Ovary (tissue), 3 donors: ENCODE measurements at regions not wholly inside any gene's neighbourhood (a gene's known extent, or its start where the extent isn't known, plus 50 kb on each side); places are given as distances from the start of the nearest gene placed in this dataset.

ENCODE experiments used
- EP300 ChIP-seq: sonication (generic); formaldehyde crosslinking; IDR thresholded peaks from one replicate; pipeline ENCODE4 v1.6.1; 2017; ENCODE audit warnings: antibody characterized with exemption
- TF ChIP-seq, protein P1 (sequence below), 3 donors: fragments of 450-650 bp in 2 of 3; fragments of 200-600 bp in 1 of 3; IDR thresholded peaks; one replicate each; pipeline versions ENCODE4 v1.5.1 to v1.8.0; 2016 to 2022; ENCODE audit warnings: antibody characterized with exemption in 3 of 3, mild to moderate bottlenecking in 1 of 3
- donor health status: DM: no; HTN: no; CAD: no.

DNA sequence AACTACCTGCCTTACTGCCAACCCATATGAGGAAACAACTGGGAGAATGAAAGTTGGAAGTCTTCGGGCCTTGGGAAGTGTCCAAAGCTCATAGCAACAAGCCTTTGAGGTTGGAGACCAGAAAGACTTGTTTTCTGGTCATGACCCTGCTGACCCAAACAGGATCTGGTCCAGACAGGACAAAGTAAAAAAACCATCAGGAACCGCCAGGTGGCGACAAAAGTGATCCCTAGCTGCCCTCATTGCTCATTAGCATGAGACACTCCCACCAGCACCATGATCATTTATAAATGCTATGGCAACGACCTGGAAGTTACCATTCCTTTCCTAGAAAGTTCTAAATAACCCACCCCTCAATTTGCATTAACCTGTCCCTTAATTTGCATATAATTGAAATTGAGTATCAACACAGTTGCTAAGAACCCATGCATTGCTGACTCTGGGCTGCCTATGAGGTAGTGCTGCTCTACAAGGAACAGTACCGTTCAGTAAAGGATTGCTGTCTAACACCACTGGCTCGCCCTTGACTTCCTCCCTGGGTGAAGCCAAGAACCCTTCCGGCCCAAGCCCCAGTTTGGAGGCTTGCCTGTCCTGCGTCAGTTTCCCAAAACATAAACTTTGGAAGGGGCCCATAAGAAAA, 89.0 kb downstream of the URB2 start:
- TF ChIP-seq, protein P1, sequence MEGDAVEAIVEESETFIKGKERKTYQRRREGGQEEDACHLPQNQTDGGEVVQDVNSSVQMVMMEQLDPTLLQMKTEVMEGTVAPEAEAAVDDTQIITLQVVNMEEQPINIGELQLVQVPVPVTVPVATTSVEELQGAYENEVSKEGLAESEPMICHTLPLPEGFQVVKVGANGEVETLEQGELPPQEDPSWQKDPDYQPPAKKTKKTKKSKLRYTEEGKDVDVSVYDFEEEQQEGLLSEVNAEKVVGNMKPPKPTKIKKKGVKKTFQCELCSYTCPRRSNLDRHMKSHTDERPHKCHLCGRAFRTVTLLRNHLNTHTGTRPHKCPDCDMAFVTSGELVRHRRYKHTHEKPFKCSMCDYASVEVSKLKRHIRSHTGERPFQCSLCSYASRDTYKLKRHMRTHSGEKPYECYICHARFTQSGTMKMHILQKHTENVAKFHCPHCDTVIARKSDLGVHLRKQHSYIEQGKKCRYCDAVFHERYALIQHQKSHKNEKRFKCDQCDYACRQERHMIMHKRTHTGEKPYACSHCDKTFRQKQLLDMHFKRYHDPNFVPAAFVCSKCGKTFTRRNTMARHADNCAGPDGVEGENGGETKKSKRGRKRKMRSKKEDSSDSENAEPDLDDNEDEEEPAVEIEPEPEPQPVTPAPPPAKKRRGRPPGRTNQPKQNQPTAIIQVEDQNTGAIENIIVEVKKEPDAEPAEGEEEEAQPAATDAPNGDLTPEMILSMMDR (IDR thresholded peaks at IDR 0.05): no peak
- no peak for TF ChIP-seq EP300
